Endothelial cell of umbilical vein (primary cell): ENCODE measurements at regions not wholly inside any gene's neighbourhood (a gene's known extent, or its start where the extent isn't known, plus 50 kb on each side); places are given as distances from the start of the nearest gene placed in this dataset.

Source experiments
- BruUV-seq: library from RNA; stranded (reverse); fragments of 400-500 nt; replicated peaks from 2 replicates; lab custom pipeline; 2021; lab: Mats Ljungman, UMichigan
- CTCF ChIA-PET: fragments of 300-600, 350-600 bp; sonication (Branson Sonifier 250); formaldehyde crosslinking; loops from one replicate; lab custom pipeline; 2021; ENCODE audit warnings: antibody characterized with exemption, inconsistent platforms; lab: Charles Lee
- POLR2A ChIA-PET: fragments of 300-600, 350-600 bp; sonication (Branson Sonifier 250); formaldehyde crosslinking; loops from one replicate; lab custom pipeline; 2021; ENCODE audit warnings: antibody characterized with exemption, inconsistent platforms; lab: Charles Lee
- DNase-seq: peaks from one replicate; pipeline ENCODE4 v3.0.0-alpha.2; 2011; ENCODE audit warnings: low read depth, low spot score
- FAIRE-seq: peaks from 2 replicates; lab custom pipeline; 2011; peaks lifted over from hg19 to GRCh38; lab: Jason Lieb, UNC
- H2AFZ ChIP-seq: 2 replicates; pipeline ENCODE4 v1.6.0; 2012; ENCODE audit warnings: low read depth, low read length, control low read depth, inconsistent platforms
- H3K27ac ChIP-seq: 2 replicates; pipeline ENCODE4 v1.5.1; 2011; ENCODE audit warnings: low read depth, mild to moderate bottlenecking, control low read depth, low read length, moderate library complexity; ENCODE audit not compliant: insufficient read depth
- H3K27me3 ChIP-seq, 2 experiments: 2 replicates each; pipeline versions ENCODE4 v1.6.0 to v1.6.1; 2011; ENCODE audit warnings: low read length in 2 of 2, mixed read lengths in 1 of 2; ENCODE audit not compliant: control insufficient read depth in 2 of 2, insufficient read depth in 2 of 2
- H3K36me3 ChIP-seq, 2 experiments: 2 replicates in 1 of 2; 3 replicates in 1 of 2; pipeline ENCODE4 v1.5.1; 2011; ENCODE audit warnings: low read length in 2 of 2, mild to moderate bottlenecking in 1 of 2, moderate library complexity in 1 of 2; ENCODE audit not compliant: control insufficient read depth in 2 of 2, insufficient read depth in 2 of 2; ENCODE audit errors: extremely low read depth in 1 of 2
- H3K4me1 ChIP-seq: 3 replicates; pipeline ENCODE4 v1.5.1; 2011; ENCODE audit warnings: mild to moderate bottlenecking, low read length; ENCODE audit not compliant: control insufficient read depth, insufficient read depth; ENCODE audit errors: extremely low read depth
- H3K4me2 ChIP-seq: 2 replicates; pipeline ENCODE4 v1.6.1; 2011; ENCODE audit warnings: low read length, control low read depth, mixed read lengths; ENCODE audit not compliant: insufficient read depth
- H3K4me3 ChIP-seq, 3 experiments: fragments of 200-600 bp in 1 of 3; sonication (generic), shearing (Covaris generic) in 1 of 3; replicated peaks in 1 of 3; 2 replicates each; pipeline ENCODE4 v1.5.1; 2011 to 2016; ENCODE audit warnings: control low read depth in 3 of 3, low read length in 3 of 3, mild to moderate bottlenecking in 2 of 3, inconsistent platforms in 1 of 3, low read depth in 1 of 3, moderate library complexity in 1 of 3; ENCODE audit not compliant: insufficient read depth in 1 of 3
- H3K79me2 ChIP-seq: 2 replicates; pipeline ENCODE4 v1.6.0; 2012; ENCODE audit warnings: low read length, inconsistent platforms; ENCODE audit not compliant: control insufficient read depth, insufficient read depth
- H3K9ac ChIP-seq: replicated peaks from 2 replicates; pipeline ENCODE3; 2011; ENCODE audit warnings: low read length, control low read depth; ENCODE audit not compliant: insufficient read depth; ENCODE audit errors: extremely low read depth
- H3K9me1 ChIP-seq: replicated peaks from 3 replicates; pipeline ENCODE4 v1.6.0; 2011; ENCODE audit warnings: mild to moderate bottlenecking, low read length; ENCODE audit not compliant: control insufficient read depth, insufficient read depth; ENCODE audit errors: extremely low read depth
- H3K9me3 ChIP-seq: replicated peaks from 2 replicates; pipeline ENCODE4 v1.5.1; 2012; ENCODE audit warnings: low read length, inconsistent platforms; ENCODE audit not compliant: control insufficient read depth, insufficient read depth
- H4K20me1 ChIP-seq: replicated peaks from 2 replicates; pipeline ENCODE3; 2011; ENCODE audit warnings: mild to moderate bottlenecking, low read length; ENCODE audit not compliant: control insufficient read depth, insufficient read depth; ENCODE audit errors: extremely low read depth
- EZH2 ChIP-seq: IDR thresholded peaks from 2 replicates; pipeline ENCODE4 v1.6.1; 2012; ENCODE audit warnings: borderline replicate concordance, low read depth, mild to moderate bottlenecking, moderate library complexity, low read length, inconsistent platforms; ENCODE audit not compliant: severe bottlenecking
- GATA2 ChIP-seq: IDR thresholded peaks from 2 replicates; pipeline ENCODE4 v1.7.0; 2011; ENCODE audit warnings: low read depth, mild to moderate bottlenecking, moderate library complexity, mixed read lengths, low read length; ENCODE audit not compliant: insufficient read length, insufficient read depth
- JUN ChIP-seq: IDR thresholded peaks from 2 replicates; pipeline ENCODE4 v1.6.1; 2011; ENCODE audit warnings: borderline replicate concordance, low read depth; ENCODE audit not compliant: insufficient read length, insufficient read depth
- MYC ChIP-seq: IDR thresholded peaks from one replicate; pipeline ENCODE4 v1.6.1; 2011; ENCODE audit warnings: mild to moderate bottlenecking, low read depth, low read length
- POLR2A ChIP-seq: IDR thresholded peaks from 2 replicates; pipeline ENCODE4 v1.6.1; 2012; ENCODE audit warnings: low read depth, mild to moderate bottlenecking, control low read depth, low read length
- POLR2AphosphoS5 ChIP-seq: IDR thresholded peaks from 2 replicates; pipeline ENCODE4 v1.6.1; 2012; ENCODE audit warnings: low read depth, mild to moderate bottlenecking, control low read depth, low read length, moderate library complexity; ENCODE audit not compliant: insufficient read depth
- dilution Hi-C: fragments of 300-500 bp; cut with MboI; formaldehyde crosslinking; loops from one replicate; pipeline ENCODE4 v1.15.0; 2019; ENCODE audit warnings: low sequenced_read_pairs; ENCODE audit not compliant: extremely low pct_ligation_motif_present
- intact Hi-C: fragments of 100-400 bp; cut with micrococcal nuclease; formaldehyde crosslinking; loops from one replicate; pipeline ENCODE4 v1.10.0; 2022
- TF ChIP-seq, protein P1 (sequence below): IDR thresholded peaks from 2 replicates; pipeline ENCODE4 v1.6.1; 2011; ENCODE audit not compliant: insufficient read depth, insufficient read length
- TF ChIP-seq, protein P2 (sequence below), 2 donors: IDR thresholded peaks; 1 replicate in 1 of 2; 2 replicates in 1 of 2; pipeline ENCODE4 v1.5.1; 2011; ENCODE audit warnings: low read length in 2 of 2, mild to moderate bottlenecking in 2 of 2, moderate library complexity in 2 of 2, control low read depth in 1 of 2, inconsistent platforms in 1 of 2, low read depth in 1 of 2; ENCODE audit not compliant: insufficient read depth in 1 of 2; ENCODE audit errors: extremely low read depth in 1 of 2

DNA sequence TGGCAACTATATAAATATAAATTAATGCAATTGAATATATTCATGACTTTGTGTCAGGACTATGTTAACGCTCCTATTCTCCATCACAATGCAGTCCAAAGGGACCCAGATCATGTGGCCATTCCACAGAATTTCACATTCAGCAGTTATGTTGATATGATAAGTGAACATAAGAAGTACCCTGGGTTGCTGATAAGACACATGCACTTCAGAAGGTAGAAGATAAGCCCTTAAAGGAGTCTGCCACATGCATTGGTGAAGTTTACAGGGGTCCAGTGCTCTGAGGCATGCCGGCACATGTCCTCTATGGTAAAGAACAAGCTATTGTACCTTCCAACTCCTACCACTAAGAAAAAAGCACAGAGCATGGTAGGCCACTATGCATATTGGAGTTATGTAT lies 76.4 kb downstream of the PHAX start:
- H3K36me3 ChIP-seq, result no peaks in the 10 kb centered on the region
- H3K79me2 ChIP-seq, result no peaks in the 10 kb centered on the region
- no peaks in the 10 kb centered on the region for H3K4me1 ChIP-seq
- no peak overlapping the region for H2AFZ ChIP-seq
- intact Hi-C loops, result loop anchor here (2.0 to 5.0 kb wide), 2 partner anchors 366 to 815 kb away; no protein-coding TSS in a partner anchor
- no peak for DNase-seq
- no peak overlapping the region for H3K4me3 ChIP-seq
- TF ChIP-seq MYC (no peak), POLR2A (no peak), JUN (no peak), POLR2AphosphoS5 (no peak), EZH2 (no peak), GATA2 (no peak)
- TF ChIP-seq, protein P1, sequence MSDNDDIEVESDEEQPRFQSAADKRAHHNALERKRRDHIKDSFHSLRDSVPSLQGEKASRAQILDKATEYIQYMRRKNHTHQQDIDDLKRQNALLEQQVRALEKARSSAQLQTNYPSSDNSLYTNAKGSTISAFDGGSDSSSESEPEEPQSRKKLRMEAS, result no peak
- TF ChIP-seq, protein P2, sequence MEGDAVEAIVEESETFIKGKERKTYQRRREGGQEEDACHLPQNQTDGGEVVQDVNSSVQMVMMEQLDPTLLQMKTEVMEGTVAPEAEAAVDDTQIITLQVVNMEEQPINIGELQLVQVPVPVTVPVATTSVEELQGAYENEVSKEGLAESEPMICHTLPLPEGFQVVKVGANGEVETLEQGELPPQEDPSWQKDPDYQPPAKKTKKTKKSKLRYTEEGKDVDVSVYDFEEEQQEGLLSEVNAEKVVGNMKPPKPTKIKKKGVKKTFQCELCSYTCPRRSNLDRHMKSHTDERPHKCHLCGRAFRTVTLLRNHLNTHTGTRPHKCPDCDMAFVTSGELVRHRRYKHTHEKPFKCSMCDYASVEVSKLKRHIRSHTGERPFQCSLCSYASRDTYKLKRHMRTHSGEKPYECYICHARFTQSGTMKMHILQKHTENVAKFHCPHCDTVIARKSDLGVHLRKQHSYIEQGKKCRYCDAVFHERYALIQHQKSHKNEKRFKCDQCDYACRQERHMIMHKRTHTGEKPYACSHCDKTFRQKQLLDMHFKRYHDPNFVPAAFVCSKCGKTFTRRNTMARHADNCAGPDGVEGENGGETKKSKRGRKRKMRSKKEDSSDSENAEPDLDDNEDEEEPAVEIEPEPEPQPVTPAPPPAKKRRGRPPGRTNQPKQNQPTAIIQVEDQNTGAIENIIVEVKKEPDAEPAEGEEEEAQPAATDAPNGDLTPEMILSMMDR (IDR thresholded peaks at IDR 0.05; ENCODE audit: extremely low read depth in 1 of 2, insufficient read depth in 1 of 2, low read depth in 1 of 2, low read length in 2 of 2), result no peak
- no peak for FAIRE-seq
- no peak overlapping the region for H3K27ac ChIP-seq
- H3K9me3 ChIP-seq, result no peaks in the 10 kb centered on the region
- H3K9ac ChIP-seq, result no peak overlapping the region
- no TSS peak for BruUV-seq
- peaks cover 3 to 7% of the 10 kb centered on the region in 2 experiments for H3K27me3 ChIP-seq
- no peak overlapping the region for H3K4me2 ChIP-seq
- ChIA-PET CTCF (interaction anchor here (0.9 to 8.3 kb wide), 12 partner anchors 9 to 816 kb away, joined by 3 to 147 read pairs (median 6); partner anchors contain the start of gene LMNB1), POLR2A (no interaction called here)
- H4K20me1 ChIP-seq, result no peaks in the 10 kb centered on the region
- dilution Hi-C loops, result no loop called here
- no peaks in the 10 kb centered on the region for H3K9me1 ChIP-seq
